Stimulated activated CD4-positive, alpha-beta T cell treated with anti-CD3 and anti-CD28 coated beads, Interleukin-1b, Interleukin-23, amount 100 ng/mL, for 24 hours (primary cell): ENCODE measurements at regions not wholly inside any gene's neighbourhood (a gene's known extent, or its start where the extent isn't known, plus 50 kb on each side); places are given as distances from the start of the nearest gene placed in this dataset.

ENCODE experiments used
- DNase-seq, 4 experiments: peaks; one replicate each; pipeline ENCODE4 v3.0.0-alpha.2; 2020; ENCODE audit warnings: low read depth in 4 of 4, low spot score in 1 of 4

DNA sequence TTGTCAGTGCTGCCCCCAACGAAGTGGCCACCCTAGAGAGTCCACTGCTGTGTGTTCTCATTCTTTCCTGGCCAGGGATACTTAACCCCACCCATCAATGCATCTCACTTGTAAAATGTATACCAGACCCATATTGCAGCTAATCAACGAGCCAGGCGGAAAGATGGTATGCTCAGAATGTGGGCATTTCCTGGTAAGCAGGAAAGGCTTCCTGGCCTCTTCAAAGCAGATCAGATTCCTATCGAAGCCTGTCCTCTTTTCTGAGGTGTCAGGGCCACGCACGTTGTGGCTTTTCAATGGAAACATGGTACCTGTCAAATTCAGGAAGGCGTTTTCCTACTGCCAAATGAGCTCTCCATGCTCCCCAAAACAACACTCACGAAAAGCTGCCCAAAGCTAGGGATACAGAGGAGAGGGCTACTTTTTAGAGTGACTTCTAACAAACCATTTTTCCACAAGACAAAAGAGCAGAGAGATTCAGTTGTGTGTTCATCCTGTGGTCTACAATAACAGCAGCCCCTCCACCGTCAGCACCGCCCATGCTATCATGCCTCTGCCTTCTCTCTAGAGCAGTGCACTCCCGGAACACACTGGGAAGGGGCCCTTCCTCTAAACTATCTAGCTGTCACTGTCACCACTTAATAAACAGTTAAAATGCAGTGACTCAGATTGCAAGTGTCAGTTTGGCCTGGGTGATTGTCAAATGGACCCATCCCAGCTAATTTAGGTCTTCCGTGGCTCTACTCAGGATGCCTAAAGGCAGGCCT is 535.1 kb downstream of the RNF144A start:
- no peak for DNase-seq

DNA sequence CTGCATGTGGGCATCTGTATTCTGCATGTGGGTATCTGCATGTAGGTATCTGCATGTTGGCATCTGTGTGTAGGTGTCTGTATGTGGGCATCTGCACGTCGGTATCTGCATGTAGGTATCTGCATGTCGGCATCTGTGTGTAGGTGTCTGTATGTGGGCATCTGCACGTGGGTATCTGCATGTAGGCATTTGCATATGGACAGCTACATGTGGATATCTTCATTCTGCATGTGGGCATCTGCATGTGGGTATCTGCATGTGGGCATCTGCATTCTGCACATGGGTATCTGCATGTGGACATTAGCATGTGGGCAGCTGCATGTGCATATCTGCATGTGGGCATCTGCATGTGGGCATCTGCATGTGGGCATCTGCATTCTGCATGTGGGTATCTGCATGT is 537.4 kb downstream of the RNF144A start:
- DNase-seq: no peak

DNA sequence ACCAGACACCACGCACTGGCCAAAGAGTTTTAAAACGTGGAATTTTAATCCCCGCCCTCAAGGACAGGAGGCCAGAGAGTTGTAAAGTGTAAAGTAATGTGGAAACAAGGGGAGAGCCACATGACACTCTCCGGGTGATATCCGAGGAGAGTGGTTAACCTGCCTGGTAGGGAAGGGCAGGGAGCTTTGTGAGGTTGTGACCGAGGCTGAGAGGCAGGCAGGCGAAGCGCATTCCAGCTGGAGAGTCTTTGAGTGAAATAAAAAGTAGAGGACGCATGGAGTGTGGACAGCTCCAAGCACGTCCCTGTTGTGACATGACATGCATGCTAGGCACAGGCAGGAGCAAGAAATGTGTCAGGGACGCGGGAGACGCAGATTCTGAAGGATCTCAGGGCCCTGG is 539.5 kb downstream of the RNF144A start:
- DNase-seq: no peak

DNA sequence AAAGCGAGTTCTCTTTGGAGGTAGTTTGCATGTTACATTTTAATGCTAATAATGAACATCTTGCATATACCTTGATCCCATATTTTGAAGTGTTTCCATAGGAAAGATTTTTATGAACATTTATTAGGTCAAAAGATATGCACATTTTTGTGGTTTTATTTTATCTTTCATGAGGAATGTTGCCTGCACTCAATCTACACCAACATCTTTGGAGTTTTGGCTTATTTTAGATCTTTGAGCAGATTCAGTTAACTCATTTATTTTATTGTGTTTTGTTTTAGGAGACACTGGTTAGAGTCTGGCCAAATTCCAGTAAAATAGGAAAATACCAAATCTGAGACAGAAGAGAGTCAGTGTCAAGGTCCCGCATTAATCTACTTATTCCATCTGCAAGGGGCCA is 540.9 kb downstream of the RNF144A start:
- no peak for DNase-seq

DNA sequence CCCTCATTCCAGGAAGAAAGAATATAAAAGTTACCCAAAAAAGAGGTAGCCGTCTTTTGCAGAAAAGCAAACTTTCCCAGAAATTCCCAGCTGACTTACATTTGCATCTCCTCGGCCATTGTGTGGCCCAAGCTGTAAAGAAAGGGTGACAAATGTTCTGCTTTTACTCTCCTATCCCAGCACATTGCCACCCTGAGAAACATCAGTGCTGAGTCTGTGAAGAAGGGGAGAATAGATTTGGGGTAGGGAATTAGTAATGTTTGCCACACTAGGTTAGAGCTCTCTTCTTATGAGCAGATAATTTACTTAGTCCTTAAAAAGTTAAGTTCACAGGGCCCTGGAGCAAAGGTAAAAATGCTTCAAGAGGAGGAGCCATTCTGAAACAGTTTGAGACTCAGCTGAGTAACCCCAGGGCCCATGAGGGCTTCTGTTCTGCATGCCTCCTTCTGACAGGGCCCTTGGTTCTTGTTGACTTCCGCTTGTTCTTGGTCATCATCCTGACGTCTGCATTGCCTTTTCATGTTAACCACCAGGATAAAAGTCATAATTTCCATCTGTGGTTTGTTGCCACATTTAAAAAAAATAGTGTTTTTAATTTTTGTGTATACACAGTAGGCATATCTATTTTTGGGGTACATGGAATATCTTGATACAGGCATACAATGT is 550.7 kb downstream of the RNF144A start:
- DNase-seq: peak in 1 of 4 experiments; percentile 29

DNA sequence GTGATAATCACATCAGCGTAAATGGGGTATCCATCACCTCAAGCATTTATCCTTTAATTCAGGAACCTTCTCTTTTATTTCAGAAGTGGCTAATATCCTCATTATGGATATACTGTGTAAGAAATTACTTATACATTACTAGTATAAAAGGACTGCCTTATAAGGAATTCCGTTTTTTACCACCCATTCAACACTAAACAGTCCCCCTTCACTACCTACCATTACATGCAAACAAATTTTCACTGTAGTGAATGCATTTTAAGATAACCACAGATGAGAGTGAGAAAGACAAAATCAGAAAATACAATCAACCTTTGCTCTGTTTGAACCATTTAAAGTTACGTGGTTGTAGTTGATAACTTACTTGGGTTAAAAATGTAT is 551.2 kb downstream of the RNF144A start:
- no peak for DNase-seq

DNA sequence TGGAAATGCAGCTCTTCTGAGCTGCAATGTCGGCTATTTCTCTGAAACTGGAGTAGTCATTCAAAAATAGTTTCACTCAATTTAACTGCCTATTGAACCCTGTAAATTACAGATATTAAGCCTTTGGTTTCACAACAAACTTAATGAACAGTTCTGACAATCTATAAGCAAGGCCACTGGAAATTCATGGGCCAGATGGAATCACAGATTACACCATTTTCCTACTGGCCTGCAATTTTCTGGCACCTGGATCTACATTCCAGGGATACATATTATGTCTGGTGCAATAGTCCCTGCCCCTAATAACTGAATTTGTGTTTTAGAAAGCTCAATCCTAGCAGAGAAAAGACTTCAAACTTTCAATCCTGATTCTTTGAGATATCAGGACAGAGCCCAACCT is 551.7 kb downstream of the RNF144A start:
- no peak for DNase-seq

DNA sequence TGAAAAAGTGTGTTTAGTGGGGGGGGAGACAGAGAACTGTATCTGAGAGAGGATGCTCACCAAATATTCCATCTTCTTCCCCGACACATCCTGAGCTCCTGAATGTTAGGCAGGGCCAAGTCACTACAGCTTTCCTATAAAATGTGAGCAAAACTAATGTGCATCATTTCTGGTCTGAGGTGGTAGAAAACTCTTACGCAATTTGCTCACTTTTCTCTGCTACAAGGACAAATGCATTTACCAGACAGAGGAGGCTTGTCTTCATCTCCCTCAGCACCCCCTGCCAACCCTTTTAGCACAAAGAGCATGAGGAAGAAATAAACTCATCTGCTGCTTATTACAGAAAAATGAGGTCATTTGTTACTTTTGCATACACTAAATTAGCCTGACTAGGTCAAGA is 554.0 kb downstream of the RNF144A start:
- no peak for DNase-seq

DNA sequence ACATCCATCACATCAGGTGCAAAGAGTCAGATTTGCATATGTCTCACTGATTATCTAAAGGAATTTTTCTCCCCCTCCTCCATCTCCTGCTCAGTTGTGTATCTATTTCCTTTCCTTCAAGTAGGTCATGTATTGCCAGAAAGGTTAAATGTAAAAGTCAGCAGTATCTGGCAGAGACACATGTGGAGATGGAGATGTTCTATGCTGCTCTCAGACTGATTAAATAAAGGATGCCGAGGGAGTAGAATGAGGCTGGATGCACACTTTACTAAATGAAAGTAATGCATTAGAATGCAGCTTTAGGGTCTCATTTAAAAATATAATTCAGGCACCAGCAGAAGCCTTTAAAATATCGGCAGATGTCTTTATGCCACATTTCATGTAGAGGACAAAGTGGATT is 555.3 kb downstream of the RNF144A start:
- DNase-seq: no peak

DNA sequence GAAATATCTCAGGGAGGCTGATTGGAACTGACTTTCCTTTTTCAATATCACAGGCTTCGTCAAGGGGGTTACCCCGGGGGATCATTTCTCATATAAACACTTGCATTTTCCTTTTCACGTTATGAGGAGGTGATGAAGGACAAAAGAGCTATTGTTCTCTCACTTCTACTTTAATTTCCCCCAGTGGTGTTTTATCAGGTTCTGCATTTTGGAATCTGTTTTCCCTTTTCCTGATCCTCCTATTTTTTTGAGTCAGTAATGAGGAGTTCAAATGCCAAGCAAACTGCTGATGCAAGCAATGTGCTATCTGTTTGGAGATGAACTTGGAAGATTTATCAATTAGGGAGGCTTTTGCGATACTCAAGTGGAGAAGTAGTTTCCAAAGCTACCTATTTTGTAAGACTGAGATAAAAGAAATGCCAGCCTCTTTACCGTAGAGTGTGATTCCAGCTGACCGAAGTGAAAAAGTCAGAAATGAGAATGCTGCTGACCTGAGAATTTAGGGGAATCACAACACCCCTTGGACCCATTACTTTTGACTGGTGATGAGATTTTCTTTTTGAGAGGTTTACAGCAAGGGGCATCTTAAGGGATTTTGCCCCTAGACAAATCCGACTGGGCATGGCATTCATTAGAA is 556.0 kb downstream of the RNF144A start:
- no peak for DNase-seq

DNA sequence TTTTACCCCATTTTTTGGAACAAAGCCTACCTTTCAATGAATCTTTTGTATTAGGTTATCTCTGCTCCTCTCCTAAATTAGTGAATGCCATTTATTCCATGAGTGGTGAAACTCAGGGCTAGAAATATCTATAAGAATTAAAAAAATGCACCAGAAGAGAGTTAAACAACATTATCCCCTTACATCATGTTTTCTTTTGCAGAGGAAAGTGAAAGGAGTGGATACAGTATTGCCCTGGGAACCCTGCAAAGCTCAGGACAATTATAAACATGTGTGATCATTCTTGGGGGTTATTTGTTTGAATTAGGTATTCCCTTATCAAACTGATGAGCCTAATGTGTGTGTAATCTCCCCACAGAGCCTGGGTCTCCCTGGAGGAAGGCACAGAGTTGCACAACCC is 559.2 kb downstream of the RNF144A start:
- no peak for DNase-seq

DNA sequence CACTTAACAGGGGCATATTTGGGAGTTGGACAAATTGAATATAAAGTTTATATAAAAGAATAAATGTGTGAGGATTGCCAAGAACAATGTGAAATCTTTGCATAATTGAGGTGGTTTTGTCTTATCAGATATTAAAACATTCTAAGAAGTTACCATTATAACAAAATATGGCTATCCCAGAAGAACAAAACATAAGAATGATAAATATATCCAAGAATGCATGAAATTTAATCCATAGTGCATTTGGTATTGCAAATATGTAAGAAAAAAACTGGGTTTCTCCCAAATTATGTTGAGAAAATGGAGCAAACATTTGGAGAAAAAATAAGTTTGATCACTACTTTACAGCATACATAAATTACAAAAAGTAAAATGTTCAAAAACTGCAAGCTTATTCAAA is 562.4 kb downstream of the RNF144A start:
- DNase-seq: no peak

DNA sequence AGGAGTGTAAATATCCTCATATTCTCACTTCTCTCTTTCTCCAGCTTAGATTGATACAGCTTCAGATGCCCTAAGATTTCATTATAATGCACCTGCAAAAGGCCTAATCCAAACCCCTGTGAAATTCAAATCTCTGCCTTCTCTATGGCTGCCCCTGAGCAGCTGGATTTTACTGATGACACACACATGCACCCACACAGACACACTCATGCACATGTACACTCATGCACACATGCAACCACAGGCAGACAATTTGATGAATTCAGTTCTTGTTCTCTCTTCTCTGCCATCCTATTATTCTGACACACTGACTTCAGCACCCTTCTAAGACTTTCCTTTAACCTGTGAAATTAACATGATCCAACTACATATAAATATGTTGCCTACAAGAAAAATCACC is 563.2 kb downstream of the RNF144A start:
- no peak for DNase-seq

DNA sequence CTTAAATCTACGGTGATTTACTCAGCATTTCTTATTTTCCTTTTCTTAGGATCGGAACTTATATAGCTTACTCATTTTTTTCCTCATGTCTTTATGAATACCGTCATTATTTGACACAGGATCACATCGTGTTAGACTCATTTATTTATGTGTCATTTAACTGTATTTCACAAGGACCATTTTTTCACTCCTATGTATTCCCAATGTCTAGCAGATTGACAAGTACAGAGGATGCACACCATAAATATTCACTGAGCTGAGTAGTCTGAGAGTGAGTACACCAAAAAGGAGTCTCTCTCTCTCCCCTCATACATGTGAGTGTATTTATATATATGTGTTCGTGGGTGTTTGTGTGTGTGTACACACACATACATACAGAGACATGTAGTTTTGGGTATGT is 573.5 kb downstream of the RNF144A start:
- no peak for DNase-seq

DNA sequence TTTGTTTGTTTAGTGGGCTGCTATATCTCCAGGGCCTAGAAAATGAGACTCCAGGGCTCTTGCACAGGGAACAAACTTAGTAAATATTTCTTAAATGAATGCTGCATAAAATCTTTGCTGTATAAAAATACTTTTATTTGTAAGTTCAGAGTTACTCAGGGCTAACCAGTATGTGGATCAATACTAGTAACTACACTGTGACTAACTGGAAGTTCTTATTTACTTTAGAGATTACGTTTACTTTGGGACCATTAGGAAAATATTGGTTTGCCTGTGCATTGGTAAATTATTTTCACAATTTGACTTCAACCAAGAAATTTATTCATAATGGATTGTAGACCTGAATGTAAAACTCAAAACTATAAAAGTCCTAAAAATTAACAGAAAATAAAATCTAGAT is 575.5 kb downstream of the RNF144A start:
- DNase-seq: no peak

DNA sequence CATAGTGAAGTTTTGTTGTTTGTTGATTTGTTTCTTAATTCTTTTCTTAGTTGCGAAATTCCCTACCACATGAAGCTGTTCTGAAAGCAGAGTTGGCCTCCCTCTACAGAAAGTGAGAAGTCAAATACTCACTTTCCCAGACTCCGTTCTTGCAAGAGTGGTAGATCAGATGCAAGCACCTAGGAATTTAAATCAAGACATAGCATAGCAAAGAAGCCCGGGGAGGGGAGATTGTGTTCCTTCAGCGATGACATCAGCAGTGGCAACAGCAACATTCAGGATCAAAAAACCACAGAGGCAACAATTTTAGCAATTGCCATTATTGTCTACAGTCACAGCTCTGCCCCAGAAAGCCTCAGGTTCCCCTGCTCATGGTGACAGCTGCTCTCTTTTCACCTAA is 580.0 kb downstream of the RNF144A start:
- DNase-seq: no peak

DNA sequence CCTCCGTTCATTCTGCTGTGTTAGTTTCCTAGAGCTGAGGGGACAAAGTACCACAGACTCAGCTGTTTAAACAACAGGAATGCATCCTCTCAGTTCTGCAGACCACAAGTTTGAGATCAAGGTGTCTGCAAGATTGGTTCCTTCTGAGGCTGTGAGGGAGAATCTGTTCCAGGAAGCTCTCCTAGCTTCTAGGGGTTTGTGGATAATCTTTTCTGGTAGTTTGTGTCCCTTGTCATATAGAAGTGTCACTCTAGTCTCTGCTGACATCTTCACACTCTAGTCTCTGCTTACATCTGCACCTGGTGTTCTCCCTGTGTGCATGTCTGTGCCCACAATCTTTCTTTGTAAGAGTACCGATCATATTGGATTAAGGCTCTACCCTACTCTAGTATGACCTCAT is 581.8 kb downstream of the RNF144A start:
- no peak for DNase-seq

DNA sequence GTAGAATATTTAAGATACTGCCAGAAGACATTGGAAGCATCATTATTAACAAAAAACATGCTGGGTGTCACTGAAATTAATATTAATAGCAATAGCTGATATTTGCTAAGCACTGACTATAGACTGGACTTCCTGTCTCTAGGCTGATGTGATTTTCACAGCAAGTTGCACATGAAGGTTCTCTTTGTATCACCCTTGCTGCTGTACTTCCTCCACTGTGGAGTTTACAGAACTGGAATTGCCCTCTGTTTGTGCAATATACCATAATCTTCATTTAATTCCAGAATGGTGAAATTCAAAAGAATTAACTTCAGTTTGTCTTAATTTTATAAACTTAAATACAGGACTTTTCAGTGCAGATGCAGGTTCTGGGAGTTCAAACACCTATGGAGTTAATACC is 585.1 kb downstream of the RNF144A start:
- DNase-seq: no peak

DNA sequence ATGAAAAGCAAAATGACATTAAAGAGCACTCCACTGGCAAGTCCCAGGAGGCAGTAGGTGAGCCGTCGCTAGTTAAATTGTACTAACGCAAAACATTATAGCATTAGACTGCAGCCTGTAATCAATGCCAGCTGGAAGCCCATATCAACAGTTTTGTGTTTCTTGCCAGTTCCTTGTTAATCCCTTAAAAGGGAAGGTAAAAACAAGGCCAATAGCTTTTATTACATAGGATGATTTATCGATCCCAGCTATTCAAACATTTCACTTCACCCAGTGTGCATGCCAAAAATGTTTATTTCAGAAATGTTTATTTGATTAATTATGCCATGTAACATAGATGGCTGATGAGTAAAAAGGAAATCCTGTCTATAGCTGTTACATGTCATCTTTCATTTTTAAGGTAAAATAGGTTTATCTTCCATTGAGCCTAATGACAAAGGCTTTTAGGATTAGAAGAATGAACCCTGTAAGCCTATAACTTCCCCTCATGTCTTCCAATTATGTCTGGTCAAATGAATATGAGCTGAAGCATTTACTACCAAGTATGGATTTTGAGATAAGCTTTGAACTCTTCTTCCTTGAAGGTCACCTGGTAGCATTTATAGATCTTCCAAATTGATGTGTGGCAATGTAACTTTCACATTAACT is 591.2 kb downstream of the RNF144A start:
- no peak for DNase-seq

DNA sequence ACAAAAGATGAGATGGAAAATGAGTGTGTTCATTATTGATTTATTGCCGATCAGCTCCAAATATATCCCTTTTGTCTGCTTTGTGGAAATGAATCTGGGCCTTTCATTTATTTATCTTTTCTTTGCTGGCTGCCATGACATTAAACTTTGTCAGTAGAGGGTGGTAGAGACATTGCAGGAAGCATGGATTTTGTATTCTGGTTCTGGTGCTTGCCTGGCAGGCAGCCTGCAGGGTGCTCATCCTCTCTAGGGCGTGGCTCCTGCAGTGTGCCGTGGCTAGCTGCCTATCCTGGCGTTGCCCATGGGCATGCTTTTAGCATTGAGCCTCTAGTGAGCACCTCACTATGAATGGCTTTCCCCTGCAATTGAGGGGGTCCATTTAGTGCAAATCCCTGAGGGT is 593.1 kb downstream of the RNF144A start:
- no peak for DNase-seq

DNA sequence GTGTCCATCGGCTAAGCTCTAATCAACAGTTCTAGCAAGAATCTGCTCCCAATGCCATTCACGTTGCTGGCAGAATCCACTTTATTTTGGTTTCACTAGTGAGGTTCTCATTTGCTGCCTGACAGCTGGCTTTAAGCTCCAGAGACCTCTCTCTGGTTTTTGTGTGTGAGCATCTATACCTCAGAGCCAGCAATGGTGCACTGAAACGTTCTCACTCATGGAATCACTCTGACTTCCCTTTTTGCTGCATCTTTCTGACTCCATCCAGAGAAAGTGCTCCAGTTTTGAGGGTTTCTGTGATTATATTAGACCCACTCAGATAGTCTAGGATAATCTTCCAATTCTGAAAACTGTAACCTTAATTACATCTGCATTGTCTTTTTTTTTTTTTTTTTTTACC is 596.6 kb downstream of the RNF144A start:
- DNase-seq: no peak

DNA sequence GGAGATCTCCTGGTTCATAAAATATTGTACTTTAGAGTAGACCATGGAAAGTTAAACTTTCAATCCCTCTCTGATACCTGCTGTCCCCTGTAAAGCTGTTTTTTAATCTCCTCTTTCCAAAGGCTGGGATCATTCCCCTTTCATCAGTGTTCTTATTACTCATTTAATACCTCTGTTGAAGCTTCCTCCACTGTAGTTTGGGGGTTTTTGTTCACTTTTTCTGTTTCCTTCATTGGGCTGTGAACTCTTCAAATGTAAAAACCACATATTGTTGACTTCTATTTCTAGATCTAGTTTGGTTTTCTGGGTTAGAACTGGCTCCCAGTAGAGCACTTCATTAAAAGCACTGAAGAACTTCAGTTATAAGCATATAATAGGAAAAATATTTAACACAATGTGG is 598.1 kb downstream of the RNF144A start:
- DNase-seq: no peak
